ENCODE measurements at regions not wholly inside any gene's neighbourhood (a gene's known extent, or its start where the extent isn't known, plus 50 kb on each side); places are given as distances from the start of the nearest gene placed in this dataset.

- TF ChIP-seq CTCF (IDR thresholded peaks at IDR 0.05; ENCODE audit: poor library complexity, severe bottlenecking) = no peak
- TF ChIP-seq EZH2 (IDR thresholded peaks at IDR 0.05; ENCODE audit: borderline replicate concordance, insufficient read depth, low read length, poor library complexity, severe bottlenecking) = no peak
- TF ChIP-seq POLR2AphosphoS5 (IDR thresholded peaks at IDR 0.05) = no peak
- no peak for TF ChIP-seq EP300 (conservative IDR thresholded peaks at IDR 0.05; ENCODE audit: poor library complexity, severe bottlenecking)
These were observed 524.4 kb downstream of the BCL11A start for GRCh38 chr2:60028849-60029565.
